ENCODE measurements at regions not wholly inside any gene's neighbourhood (a gene's known extent, or its start where the extent isn't known, plus 50 kb on each side); places are given as distances from the start of the nearest gene placed in this dataset.
"Not testable (repeated sequence)": the region's sequence is repeated elsewhere in the genome, so short reads cannot be mapped to it uniquely, and the experiment has no call there.

GRCh38 chr6:44040786-44041185 lies 86.5 kb downstream of the MRPL14 start:
- TF ChIP-seq, protein P1, sequence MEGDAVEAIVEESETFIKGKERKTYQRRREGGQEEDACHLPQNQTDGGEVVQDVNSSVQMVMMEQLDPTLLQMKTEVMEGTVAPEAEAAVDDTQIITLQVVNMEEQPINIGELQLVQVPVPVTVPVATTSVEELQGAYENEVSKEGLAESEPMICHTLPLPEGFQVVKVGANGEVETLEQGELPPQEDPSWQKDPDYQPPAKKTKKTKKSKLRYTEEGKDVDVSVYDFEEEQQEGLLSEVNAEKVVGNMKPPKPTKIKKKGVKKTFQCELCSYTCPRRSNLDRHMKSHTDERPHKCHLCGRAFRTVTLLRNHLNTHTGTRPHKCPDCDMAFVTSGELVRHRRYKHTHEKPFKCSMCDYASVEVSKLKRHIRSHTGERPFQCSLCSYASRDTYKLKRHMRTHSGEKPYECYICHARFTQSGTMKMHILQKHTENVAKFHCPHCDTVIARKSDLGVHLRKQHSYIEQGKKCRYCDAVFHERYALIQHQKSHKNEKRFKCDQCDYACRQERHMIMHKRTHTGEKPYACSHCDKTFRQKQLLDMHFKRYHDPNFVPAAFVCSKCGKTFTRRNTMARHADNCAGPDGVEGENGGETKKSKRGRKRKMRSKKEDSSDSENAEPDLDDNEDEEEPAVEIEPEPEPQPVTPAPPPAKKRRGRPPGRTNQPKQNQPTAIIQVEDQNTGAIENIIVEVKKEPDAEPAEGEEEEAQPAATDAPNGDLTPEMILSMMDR (IDR thresholded peaks at IDR 0.05): no peak
- Histone ChIP-seq H3K4me3 (no peak overlapping the region), H3K27ac (no peak overlapping the region)
- no peak for DNase-seq (ENCODE audit: low spot score)

GRCh38 chr6:44039839-44040350 lies 87.4 kb downstream of the MRPL14 start:
- TF ChIP-seq, protein P1 (IDR thresholded peaks at IDR 0.05): no peak
- DNase-seq (ENCODE audit: low spot score): peak; percentile 57
- no peak overlapping the region for H3K27ac ChIP-seq
- no peak overlapping the region for H3K4me3 ChIP-seq

GRCh38 chr6:44039191-44039719 lies 88.0 kb downstream of the MRPL14 start:
- no peak overlapping the region for H3K27ac ChIP-seq
- DNase-seq (ENCODE audit: low spot score): peak; percentile 65
- TF ChIP-seq, protein P1 (IDR thresholded peaks at IDR 0.05): no peak
- H3K4me3 ChIP-seq: no peak overlapping the region

DNA sequence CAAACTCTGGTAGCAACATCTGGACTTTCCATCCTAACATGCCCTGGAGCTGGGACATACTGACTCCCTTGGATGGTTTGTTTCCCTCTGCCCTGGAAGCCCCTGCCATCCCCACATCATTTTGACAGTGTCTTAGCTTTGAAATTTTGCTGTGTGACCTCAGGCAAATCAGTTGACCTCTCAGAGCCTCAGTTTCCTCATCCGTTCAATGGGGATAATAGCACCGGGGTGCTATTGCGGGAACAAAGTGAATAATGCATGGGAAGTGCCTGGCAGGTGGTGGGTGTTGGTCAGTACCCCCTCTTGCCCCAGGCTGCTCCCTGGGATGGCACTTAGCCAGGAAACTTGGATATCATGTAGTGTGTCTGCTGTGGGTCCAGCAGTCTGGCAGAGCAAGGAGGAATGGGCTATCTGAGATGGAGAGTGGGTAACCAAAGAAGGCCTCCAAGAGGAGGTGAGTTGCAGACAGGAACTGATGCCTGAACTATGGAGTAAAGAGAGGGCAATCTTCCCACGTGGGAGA lies 88.6 kb downstream of the MRPL14 start:
- TF ChIP-seq, protein P1 (IDR thresholded peaks at IDR 0.05): no peak
- Histone ChIP-seq H3K4me3 (no peak overlapping the region), H3K27ac (no peak overlapping the region)
- DNase-seq (ENCODE audit: low spot score): peak; percentile 46

DNA sequence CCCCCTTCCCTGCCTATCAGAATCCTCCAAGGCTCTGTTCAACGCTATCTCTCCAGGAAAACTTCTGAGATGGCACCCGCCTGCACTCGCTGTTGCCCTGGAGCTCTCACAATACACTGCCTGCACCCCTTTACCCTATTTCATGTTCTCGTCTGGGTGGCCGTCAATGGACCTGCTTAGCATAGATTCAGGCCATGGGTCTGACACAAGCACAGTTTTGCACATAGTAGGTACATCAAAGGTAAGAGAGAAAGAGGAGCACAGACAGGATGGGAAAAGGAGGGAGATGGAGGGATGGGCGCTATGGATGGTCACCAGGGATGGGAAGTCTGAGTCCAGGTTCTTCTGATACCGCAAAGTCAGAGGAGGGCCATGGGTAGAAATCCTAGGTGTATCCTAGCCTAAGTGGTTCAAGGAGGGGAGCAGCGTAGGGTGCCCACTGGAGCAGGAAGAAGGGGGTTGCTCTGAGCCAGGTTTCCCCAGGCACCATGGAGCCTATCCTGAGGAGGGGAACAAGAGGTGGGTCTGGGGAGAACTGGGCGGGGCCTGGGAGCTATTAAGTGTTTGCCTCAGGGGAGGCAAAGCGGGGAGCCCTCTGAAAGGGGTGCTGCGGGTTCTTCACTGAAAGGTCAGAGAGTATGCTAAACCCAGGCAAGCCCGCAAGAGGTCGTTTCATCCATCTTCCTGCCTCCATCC lies 89.3 kb downstream of the MRPL14 start:
- no peak overlapping the region for H3K27ac ChIP-seq
- DNase-seq (ENCODE audit: low spot score): peak; percentile 33
- no peak overlapping the region for H3K4me3 ChIP-seq
- TF ChIP-seq, protein P1 (IDR thresholded peaks at IDR 0.05): no peak

- H3K27ac ChIP-seq; H3K4me3 ChIP-seq; DNase-seq (ENCODE audit: low spot score): not testable (repeated sequence)
These were observed 90.0 kb downstream of the MRPL14 start for GRCh38 chr6:44037276-44037675.

GRCh38 chr6:44036699-44037101 lies 90.6 kb downstream of the MRPL14 start:
- DNase-seq (ENCODE audit: low spot score): peak; percentile 9
- H3K27ac ChIP-seq: no peak overlapping the region
- TF ChIP-seq, protein P1 (IDR thresholded peaks at IDR 0.05): no peak
- no peak overlapping the region for H3K4me3 ChIP-seq

Data from coronary artery (tissue), 2 donors.